ENCODE measurements at regions not wholly inside any gene's neighbourhood (a gene's known extent, or its start where the extent isn't known, plus 50 kb on each side); places are given as distances from the start of the nearest gene placed in this dataset.

DNA sequence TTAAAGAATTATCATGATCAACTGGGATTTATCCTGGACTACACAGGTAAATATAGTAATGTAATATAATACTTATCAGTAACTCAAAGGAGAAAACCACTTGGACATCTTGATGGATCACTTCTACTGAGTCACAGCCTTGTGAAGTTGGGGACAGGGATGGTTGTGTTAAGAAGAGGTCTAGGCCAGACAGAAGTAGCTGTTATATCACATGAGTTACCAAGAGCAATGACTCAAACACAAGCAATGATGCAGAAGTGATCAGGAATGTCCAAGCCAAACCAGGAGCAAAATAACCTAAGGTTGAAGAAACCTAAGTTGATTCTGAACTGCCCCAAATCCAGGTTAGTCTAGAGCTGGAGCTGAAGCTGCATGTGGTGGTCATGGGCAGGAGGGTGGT is 424.5 kb upstream of the DAB1 start:
- no peak for DNase-seq (ENCODE audit: low spot score)
- TF ChIP-seq, protein P1, sequence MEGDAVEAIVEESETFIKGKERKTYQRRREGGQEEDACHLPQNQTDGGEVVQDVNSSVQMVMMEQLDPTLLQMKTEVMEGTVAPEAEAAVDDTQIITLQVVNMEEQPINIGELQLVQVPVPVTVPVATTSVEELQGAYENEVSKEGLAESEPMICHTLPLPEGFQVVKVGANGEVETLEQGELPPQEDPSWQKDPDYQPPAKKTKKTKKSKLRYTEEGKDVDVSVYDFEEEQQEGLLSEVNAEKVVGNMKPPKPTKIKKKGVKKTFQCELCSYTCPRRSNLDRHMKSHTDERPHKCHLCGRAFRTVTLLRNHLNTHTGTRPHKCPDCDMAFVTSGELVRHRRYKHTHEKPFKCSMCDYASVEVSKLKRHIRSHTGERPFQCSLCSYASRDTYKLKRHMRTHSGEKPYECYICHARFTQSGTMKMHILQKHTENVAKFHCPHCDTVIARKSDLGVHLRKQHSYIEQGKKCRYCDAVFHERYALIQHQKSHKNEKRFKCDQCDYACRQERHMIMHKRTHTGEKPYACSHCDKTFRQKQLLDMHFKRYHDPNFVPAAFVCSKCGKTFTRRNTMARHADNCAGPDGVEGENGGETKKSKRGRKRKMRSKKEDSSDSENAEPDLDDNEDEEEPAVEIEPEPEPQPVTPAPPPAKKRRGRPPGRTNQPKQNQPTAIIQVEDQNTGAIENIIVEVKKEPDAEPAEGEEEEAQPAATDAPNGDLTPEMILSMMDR (IDR thresholded peaks at IDR 0.05; ENCODE audit: extremely low read depth, missing control alignments) = no peak

DNA sequence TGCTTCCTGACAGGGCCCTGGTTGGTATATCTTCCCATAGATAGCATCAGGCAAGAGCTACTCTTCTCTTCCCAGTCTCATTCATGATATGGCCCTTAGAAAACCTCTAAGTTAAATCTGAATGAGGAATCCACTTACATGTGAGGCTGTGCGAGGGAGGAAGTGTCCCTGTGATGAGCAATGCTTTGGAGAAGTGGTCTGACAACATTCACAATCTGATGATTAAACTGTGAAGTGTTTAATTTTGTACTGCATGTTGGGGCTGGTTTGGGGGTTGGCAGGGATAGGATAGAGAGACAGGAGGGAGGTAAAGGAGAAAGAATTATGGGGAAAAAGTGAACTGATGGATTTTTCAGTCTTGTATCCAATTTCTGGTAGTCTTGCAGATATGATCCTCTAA is 421.2 kb upstream of the DAB1 start:
- TF ChIP-seq, protein P1 (IDR thresholded peaks at IDR 0.05; ENCODE audit: extremely low read depth, missing control alignments) = no peak
- no peak for DNase-seq (ENCODE audit: low spot score)

DNA sequence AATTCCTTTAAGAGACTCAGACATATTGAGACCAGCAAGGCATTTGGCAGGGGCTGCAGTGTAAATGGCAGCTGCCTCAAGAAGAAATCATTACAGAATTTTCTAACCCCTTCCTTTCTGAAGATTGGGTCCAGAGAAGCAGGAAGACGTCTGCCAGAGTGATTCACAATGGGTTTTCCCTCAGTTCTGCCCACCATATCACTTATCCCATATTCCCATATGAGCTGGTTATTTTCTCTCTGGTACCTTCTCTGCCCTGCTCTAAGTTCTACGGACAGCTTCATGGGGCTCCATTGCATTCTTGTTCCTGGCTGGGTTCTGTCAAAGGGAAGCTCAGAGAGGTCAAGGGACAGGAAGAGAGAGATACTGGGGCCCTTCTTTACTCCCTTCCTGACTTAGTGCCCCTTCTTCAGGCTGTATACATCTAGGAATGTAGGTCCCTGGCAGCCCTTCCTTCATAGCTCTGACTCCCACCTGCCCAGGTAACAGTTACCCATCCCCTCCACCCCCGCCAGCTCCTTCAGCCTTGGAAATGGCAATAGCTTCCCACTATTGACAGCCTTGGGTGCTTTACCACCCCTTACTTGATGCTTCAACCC is 420.6 kb upstream of the DAB1 start:
- no peak for DNase-seq (ENCODE audit: low spot score)
- TF ChIP-seq, protein P1 (IDR thresholded peaks at IDR 0.05; ENCODE audit: extremely low read depth, missing control alignments) = no peak

DNA sequence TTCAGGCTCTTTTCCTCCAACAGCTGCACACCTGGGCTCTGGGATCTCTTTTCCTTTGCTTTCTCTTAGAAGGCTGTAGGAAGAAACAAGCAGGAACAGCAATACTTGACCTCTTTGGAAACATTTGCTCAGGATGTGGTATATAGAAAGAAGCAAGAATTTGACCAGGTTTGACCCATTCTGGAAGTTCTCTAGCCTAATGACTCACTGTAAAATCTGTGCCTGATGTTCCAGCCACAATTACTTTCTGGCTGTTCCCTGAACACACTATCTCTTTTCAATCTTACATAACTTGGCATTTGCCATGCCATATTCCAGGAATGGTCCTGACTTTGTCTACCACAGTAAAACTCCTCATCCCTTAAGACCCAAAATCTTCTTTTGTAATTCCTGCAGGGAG is 419.9 kb upstream of the DAB1 start:
- TF ChIP-seq, protein P1 (IDR thresholded peaks at IDR 0.05; ENCODE audit: extremely low read depth, missing control alignments) = no peak
- DNase-seq (ENCODE audit: low spot score) = no peak

DNA sequence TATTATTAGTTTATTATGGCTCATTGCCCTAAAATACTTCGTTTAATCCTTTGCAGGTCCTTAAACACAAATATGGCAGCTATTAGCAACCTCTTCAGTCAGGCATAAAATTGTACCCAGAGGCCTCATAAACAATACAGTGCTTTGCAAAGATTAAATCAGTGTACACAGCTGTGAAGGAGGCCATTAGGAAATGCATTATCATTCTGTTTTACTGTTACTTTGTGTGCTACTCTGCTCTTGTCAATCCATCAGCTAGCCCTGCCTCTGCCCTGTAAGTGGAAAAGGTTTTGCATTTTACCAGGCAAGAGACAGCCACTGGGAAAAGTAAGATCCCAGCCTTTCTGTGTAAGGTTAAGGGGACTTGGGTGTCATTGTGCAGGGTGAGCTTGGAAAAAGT is 415.7 kb upstream of the DAB1 start:
- no peak for DNase-seq (ENCODE audit: low spot score)

DNA sequence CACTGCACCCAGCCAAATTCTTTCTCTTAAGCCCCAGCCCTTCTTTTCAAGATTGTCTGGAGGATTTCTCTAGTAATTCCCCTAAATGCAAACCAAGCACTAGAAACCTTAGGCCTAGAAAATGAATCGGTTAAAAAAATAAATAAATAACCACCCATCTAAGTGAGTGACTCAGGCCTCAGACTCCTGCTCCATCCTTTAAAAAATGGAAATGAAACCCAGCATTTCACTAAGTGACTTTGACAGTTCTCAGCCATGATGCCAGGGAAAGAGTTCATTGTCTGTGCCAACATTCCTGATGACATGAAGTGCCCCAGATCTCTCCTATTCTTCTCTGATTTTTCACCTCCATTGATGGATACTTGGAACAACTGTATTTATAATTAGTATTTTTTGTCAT is 415.2 kb upstream of the DAB1 start:
- DNase-seq (ENCODE audit: low spot score) = no peak
- TF ChIP-seq, protein P1 (IDR thresholded peaks at IDR 0.05; ENCODE audit: extremely low read depth, missing control alignments) = no peak

More for the DNA sequence above, 415.7 kb upstream of the DAB1 start:
- TF ChIP-seq, protein P1 (IDR thresholded peaks at IDR 0.05; ENCODE audit: extremely low read depth, missing control alignments) = no peak

DNA sequence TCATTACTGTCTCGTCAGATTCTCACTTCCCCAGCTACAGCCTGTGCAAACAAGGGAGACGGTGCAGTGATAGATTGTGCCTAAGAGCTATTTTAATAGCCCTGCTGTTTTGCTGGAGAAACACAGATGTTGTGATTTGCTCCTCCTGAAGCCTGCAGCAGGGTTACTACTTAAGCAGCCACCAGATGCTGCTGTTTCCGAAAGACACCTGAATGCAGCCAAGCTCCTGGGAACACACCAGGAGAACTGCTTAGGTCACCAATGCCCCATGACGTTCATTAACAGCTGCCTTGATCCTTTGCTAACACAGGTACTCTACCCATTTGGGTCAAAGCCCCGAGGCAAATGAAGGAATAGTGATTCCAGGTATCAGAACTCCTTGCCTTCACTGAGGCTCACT is 411.8 kb upstream of the DAB1 start:
- DNase-seq (ENCODE audit: low spot score) = no peak
- TF ChIP-seq, protein P1 (IDR thresholded peaks at IDR 0.05; ENCODE audit: extremely low read depth, missing control alignments) = no peak
